NCI-H524 (cell line): ENCODE measurements at regions not wholly inside any gene's neighbourhood (a gene's known extent, or its start where the extent isn't known, plus 50 kb on each side); places are given as distances from the start of the nearest gene placed in this dataset.
"Not testable (repeated sequence)": the region's sequence is repeated elsewhere in the genome, so short reads cannot be mapped to it uniquely, and the experiment has no call there.

Experiments used
- DNase-seq, 2 experiments: peaks; one replicate each; lab custom pipeline; 2025; lab: John Stamatoyannopoulos, UW

DNA sequence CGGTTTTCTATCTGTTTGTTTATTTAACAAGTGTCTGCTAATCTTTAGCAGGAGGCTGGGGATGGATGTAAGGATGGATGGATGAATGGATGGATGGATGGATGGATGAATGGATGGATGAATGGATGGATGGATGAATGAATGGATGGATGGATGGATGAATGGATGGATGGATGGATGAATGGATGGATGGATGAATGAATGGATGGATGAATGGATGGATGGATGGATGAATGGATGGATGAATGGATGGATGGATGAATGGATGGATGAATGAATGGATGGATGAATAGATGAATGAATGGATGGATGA, 310.7 kb downstream of the FOXL1 start:
- not testable (repeated sequence) for DNase-seq

DNA sequence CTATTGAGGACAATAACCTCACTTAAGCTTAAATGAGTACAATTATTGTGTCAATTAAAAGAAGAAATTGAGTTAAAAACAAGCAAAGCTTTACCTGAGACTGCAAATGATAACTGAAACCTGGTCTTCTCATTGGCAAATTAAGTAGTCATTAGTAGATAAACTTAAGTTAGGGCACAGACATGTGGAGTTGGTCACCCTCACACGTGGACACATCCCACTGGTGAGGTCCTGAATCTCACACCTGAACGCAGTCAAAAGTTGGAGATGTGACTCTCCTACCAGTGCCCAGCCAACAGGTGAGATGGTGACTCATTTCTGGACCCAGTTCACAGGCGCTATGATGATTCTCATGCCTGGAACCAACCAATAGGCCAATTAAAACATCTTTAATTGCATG, 311.6 kb downstream of the FOXL1 start:
- DNase-seq: no peak

DNA sequence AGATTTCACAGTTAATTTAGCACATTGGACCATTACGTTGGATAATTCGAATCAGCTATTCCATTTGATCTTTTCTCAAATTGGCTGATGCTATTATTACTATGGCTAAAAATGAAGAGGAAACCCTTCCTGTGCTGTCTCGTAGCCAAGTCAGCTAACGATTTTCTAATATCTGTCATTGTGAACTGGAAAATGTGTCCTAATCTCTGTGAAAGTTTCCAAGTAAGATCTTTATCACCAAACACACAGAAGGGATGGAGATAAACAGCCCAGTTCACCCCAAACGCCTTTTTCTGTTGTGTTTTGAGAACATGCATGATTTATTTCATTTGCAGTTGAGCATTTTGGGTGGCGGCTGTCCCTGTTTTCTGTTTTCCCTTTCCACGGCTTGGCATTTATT, 312.8 kb downstream of the FOXL1 start:
- DNase-seq: no peak

DNA sequence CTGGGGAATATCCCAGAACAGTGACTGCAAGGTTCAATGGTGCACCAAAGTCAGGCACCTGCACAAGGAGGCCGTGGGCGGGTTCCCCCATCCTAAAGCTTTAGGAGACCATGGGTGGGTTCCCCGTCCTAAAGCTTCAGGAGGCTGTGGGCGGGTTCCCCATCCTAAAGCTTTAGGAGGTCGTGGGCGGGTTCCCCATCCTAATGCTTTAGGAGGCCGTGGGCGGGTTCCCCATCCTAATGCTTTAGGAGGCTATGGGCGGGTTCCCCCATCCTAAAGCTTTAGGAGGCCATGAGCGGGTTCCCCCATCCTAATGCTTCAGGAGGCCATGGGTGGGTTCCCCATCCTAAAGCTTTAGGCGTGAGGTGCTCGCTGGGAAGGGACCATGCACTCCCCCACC, 313.3 kb downstream of the FOXL1 start:
- no peak for DNase-seq

DNA sequence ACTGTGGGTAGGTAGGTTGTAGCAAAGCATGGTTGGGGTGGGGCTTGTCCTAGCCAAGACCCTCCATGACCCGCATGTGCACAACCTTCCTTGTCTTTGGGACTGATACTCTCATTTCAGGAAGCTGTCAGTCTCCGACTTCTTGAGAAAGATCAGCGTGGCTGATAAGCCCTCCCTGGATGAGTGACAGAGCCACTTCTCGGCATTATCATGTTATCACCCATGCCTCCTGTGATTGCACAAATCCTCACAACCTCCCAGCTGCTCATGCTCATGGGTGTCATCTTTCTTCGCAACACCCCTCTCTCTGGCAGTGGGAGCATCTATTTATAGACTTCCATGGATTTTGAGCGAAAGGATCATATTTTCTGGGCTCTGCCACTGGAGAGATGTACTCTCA, 314.2 kb downstream of the FOXL1 start:
- peak in 1 of 2 experiments; percentile 13 for DNase-seq

DNA sequence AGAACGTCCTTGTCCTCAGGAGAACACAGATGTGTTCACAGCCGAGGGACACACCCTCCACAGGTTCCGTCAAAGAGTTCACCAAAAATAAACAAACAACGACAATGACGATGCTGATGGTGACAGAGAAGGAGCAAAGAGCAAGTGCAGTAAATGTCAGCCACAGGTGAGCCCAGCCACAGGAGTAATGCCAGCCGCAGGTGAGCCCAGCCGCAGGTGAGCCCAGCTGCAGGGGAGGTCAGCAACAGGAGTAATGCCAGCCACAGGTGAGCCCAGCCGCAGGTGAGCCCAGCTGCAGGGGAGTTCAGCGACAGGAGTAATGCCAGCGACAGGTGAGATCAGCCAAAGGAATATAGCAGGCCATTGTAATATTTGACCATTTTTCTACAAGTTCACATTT, 315.2 kb downstream of the FOXL1 start:
- no peak for DNase-seq

DNA sequence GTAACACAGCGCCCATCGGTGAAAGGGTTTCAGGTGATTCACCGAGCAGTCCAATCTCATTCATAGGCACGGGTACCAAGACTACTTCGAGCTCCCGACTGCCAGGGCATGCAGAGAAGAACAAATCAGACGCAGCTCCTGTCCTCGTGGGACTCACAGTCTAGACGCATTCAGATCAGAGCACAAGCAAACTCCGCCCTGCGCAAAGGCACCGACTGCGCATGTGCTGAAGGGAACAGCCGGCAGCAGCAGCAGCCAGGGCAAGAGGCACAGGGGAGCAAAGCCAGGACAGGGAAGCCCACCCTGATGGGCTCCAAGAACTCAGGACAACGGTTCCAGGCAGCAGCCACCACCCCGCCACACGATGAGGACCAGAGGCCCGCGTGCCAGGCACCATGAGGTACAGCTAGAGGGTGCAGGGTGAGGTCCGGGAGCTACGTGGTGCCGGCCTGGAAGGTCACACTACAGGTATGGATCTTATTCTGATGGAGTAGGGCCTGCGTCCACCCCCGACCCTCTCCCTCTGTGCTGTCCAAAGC, 315.7 kb downstream of the FOXL1 start:
- DNase-seq: no peak

DNA sequence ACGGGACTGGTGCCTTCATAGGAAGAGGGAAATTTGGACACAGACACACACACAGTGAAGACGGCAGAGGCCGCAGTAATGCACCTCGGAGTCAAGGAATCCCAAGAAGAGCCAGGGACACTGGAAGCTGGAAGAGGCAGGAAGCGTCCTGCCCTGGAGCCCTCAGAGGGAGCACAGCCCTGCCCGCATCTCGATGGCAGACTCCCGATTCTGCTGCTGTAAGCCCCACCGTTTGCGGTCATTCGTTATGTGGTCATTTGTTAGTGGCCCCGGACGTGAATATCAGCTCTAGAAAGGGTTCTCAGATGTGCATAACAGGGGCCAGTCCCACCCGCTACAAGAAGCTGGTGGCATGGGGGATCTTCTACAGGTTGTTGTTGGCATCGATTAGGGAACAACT, 316.6 kb downstream of the FOXL1 start:
- no peak for DNase-seq

DNA sequence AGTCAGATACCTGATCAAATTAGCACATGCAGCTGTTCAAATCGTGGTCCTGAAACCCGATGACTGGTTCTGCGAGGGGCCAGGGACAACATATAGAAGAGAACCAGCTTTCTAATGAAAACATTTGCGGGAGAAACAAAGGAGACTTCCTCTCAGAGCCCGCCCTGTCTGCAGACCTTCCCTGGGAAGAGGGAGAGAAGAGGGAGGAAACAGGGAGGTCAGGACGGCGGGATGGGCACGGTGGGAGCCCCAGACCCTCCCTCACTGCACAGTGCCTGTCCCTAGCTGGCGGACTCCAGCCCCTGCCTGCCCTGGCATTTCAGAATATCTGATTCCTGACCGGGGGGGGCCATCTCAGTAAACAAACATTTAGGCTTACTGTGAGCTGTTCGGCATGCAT, 317.3 kb downstream of the FOXL1 start:
- no peak for DNase-seq

DNA sequence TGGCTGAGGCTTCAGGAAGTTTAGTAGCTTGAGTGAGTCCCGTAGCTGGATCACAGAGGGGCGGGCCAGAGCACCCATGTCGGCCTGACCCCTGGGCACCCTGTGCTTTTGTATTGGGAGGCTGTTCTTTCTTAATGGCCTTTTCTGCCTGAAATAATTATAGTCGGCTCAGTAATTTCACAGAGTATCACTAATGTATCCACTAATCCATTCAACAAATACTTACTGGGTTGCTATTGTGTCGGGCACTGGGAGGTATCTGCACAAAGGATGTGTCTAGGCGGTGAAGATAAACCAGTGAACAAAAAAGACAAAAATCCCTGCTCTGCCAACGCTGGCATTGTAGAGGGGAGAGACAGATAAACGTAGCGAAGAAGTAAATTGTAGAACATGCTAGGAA, 318.6 kb downstream of the FOXL1 start:
- DNase-seq: no peak

DNA sequence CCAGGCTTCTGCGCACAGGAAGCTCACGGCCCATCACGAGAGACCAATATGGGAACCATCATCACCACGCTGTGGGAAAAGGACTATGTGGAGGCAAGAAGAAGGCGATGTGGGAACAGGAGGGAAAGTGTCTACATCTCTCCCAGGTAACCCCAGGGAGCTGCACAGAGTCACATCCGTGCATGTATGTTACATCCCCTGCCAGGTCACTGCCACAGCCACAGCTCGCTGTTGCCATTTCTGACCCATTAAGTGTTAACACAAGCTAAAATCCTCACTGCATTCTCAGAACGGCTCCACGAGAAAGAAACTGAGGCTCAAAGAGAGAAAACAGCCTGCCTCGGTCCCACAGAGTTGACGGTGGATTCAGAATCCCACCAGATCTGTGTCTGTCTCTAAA, 319.1 kb downstream of the FOXL1 start:
- no peak for DNase-seq

DNA sequence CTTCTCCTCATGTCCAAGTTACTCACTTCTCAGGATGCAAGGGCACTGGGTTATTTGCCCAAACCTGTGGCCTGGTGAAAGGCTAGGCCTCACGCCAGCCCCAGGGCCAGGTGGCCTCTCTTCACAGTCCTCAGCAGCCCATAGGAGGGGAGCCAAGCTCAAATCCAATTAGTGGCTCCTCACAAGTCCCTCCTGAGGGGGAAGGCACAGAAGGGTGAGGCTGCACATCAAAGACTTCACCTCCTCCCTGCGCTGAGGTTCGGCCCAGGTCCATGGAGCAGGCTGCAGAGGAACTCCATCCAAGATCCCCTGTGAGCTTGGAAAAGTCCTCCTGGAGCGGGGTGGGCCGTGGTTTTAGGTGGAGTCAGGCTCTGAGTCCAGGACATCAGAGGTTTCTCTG, 320.0 kb downstream of the FOXL1 start:
- DNase-seq: peak in 1 of 2 experiments; percentile 48

DNA sequence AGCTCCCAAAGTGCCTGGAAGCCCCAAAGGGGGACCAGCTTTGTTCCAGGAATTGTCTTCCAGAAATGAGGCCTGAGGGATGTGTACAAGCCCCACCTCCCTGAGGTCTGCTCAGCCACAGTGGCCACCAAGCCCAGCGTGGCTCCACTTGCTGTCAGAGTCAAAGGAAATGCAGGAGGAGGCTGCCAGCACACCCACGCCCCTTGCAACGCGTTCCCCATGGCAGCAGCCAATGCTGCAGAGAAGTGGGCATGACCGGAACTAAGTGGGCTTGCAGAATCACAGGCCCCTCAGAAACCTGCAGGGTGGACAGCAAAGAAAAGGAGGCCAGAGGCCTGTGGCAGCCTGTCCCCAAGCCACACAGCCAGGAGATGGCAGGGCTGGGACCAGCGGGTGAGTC, 320.8 kb downstream of the FOXL1 start:
- no peak for DNase-seq

DNA sequence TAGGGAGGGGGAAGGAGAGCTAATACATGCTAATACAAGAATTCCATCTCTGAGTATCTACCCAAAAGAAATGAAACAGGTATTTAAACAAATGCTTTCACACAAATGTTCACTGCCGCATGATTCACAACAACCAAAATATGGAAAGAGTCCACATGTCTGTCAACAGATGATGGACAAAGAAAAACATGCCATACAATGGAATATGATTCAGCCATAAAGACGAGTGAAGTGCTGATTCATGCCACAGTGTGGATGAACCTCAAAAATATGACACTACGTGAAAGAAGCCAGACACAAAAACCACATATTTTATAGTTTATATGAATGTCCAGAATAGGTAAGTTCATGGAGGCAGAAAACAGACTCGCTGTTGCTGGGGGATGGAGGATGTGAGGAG, 321.4 kb downstream of the FOXL1 start:
- no peak for DNase-seq

DNA sequence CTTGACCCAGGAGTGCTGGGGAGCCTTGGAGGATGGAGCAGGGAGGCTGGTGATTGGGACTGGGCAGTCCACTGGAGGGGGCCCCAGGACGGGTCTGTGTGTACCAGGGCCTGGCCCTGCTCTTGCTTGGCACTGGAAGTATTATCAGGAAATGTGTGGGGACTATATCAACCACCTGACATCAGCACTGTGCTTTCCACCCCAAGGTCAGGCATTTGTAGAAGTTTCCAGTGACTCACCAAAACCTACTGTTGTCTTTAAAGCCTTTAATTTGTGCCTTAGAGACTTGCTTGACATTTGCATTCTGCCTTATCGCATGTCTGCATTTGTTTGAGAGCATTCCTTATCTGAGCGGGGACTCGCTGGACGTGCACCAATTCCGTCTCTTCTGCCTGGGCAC, 323.1 kb downstream of the FOXL1 start:
- DNase-seq: no peak

DNA sequence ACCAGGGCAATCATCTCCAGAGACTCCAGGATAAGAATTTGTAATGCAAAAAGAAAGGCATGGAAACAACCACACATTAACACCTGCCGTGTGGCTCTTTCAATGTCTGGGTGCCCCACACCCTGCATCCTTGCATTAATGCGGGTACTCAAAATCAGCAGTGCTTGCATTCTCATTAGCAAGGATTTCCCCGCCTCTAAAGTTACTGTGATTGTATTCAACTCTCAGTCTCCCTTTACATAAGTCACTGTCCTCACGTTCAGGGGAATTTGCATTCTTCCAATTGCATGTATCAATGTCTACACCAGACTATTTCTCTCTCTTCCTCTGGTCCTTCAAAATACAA, 324.3 kb downstream of the FOXL1 start:
- no peak for DNase-seq

DNA sequence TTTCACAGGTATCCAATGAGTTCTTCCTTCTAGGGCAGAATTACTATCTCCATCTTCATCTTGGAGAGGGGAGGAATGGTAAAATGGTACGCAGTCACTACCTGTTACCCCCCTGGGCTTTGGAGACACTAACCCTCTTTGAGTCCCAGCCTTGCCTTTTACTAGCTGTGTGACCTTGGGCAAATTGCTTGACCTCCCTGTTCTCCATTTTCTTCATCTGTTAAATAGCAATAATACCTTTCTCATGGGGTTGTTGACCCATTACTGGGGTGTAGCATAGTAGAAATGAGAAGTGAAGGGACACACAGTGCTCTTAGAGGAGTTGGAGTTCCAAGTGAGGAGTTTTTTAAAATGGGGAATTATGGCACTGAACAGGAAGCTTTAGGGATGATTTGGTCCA, 324.7 kb downstream of the FOXL1 start:
- DNase-seq: no peak

DNA sequence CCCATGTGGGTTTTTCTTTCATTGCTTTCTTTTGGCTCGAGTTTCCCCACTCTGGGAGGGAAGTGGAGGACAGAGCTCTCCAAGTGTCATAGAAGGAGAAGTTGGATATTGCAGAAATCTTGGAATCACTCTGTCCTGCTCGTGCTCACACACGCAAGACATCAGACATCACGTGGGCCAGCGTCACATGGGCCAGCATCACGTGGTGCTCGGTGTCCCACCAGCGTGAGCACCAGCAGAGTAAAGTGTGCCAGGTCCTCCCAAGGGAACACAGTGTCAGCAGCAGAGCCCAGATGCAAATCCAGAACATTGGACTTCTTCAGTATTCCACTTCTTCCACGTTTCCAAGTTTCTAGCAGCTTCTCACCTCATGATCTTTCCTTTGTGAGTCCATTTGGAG, 327.0 kb downstream of the FOXL1 start:
- DNase-seq: no peak

DNA sequence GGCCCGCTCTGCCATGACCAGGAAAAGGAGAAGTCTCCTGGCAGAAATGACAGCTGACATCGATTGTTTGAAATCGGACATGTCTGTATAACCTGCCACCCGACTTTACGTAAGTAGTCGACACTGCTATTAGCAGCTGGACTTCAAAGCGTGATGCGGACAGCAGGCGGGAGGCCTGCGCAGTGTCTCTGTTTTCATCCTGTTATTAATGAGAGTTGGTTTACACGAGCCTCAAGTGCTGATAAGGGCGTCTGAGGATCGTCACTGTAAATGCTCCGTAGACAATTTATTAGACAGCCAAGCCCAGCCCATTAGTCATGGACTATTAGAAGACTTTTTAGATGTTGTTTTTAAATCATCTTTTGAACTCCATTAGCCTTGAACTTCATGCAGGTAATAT, 328.3 kb downstream of the FOXL1 start:
- DNase-seq: no peak

DNA sequence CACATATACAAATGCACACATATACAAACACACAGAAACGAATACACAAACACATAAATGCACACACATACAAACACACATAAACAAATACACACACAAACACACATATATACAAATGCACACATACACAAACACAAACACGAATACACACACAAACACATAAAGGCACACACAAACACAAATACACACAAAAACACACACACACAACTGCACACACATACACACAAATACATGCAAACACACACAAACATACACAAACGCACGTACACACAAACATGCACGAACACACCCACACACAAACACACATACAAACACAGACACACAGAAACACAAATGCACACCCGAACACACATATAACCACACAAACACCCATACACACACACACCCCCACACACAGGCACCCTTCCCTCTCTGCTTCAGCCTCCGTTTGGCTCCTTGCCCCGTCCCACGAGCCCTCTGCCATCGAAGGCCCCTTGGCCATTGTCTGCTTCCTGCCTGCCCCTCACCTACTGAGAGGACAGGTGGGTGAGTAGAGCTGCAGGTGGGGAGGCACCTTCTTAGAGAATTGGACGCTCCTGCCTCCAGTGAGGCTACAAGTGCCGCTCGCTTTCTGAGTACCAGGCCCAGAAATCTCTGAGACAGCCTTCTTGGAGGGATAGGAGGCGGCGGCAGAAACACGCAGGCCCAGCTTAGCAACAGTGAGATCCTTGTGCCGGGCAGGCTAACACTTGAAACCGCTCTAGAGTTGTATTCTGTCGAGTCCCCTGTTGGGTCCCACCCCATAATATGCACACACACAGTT, 331.2 kb downstream of the FOXL1 start:
- no peak for DNase-seq

DNA sequence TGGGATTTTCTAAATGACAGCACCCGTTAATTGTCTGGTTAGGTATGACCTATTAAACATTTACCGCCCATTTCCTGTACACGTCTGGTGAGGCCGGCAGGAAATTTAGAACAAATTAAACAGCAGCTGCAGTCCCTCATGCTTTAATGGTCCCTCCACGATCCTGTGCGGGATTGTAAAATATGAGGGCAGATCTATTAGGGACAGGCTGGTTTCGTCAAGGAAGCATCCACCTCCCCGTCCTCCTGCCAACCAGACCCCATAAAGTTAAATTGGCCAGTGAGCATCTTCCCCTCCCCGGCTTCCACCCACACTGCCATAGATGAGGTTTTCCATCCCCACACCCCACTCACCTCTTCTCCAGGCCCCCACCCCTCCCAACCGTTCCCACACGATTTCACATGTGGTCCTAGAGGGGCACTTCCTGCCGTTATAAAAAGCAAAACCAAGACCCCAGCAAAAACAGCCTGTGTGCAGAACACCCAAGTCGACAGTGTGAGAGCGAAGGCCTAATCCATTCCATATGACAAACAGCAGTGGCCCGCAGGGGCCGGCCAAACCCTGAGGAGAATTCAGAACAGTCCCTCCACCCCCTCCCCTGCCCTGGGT, 331.9 kb downstream of the FOXL1 start:
- DNase-seq: no peak

DNA sequence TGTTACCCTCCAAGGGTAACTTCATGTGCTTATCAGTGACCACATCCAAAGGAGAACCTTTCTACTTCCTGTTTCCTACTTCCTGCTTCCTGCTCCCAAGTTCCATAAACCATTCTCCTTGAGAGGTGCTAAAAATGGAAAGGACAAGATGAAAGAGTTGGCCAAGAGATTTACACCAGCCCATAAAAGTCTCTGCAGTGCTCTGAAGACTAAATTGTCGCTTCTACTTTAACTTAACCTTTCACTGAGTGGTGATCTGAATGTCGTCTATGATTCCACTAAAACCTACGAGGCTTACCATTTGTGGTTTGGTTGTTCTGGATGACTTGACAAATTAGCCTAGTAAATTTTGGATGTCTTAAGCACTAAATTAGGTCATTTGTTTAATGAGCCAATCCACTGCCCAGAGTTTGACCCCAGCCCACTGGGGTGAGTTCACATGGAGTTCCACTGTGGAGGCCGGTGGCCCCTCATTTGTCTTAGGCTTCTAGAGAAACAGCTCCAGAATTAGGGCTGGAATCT, 333.1 kb downstream of the FOXL1 start:
- DNase-seq: no peak

DNA sequence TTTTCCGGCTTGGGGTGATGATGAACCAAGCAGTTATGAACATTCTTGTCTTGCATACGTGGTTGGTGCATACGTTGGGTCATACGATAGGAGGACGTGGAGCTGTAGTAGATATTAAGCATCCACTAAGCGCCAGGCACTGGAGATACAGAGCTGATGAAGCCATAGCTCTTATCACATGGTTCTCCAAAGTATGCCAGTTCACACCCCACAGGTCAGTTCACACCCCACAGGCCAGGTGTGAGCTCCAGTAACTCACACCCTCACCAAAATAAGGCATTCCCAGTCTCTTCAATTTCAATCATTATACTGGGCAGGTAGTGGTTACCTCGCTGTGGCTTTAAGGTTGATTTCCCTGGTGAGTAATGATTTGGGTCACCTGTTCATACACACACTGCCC, 335.5 kb downstream of the FOXL1 start:
- DNase-seq: no peak
